GM10266 (cell line): ENCODE measurements at regions not wholly inside any gene's neighbourhood (a gene's known extent, or its start where the extent isn't known, plus 50 kb on each side); places are given as distances from the start of the nearest gene placed in this dataset.

Experiments
- DNase-seq: peaks from one replicate; pipeline ENCODE4 v3.0.0; 2012; ENCODE audit errors: extremely low spot score
- TF ChIP-seq, protein P1 (sequence below): IDR thresholded peaks from 2 replicates; pipeline ENCODE4 v1.5.1; 2012; ENCODE audit warnings: mild to moderate bottlenecking, low read depth; ENCODE audit not compliant: control insufficient read depth, insufficient read depth; ENCODE audit errors: missing control alignments

DNA sequence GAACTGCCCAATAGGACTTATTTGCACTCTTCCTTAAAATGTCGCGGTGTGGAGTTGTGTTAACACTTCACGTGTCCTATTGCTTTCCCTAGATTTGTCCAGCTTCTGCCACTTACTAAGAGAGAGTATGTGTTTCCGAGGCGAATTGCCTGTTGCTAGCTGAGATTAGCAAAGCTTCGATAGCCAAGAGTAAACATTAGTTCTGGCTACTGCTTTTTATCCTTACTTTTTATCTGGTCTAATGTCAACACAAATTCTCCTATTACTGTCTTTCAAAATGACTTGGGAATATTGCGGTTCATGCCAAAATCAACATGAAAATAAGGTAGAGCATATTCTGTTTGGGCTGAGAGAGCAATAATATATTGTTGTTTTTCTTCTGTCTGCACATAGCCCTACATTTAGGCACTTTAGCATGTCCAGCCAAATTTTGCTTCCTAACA is 90.4 kb upstream of the VEGFC start:
- TF ChIP-seq, protein P1, sequence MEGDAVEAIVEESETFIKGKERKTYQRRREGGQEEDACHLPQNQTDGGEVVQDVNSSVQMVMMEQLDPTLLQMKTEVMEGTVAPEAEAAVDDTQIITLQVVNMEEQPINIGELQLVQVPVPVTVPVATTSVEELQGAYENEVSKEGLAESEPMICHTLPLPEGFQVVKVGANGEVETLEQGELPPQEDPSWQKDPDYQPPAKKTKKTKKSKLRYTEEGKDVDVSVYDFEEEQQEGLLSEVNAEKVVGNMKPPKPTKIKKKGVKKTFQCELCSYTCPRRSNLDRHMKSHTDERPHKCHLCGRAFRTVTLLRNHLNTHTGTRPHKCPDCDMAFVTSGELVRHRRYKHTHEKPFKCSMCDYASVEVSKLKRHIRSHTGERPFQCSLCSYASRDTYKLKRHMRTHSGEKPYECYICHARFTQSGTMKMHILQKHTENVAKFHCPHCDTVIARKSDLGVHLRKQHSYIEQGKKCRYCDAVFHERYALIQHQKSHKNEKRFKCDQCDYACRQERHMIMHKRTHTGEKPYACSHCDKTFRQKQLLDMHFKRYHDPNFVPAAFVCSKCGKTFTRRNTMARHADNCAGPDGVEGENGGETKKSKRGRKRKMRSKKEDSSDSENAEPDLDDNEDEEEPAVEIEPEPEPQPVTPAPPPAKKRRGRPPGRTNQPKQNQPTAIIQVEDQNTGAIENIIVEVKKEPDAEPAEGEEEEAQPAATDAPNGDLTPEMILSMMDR = no peak
- DNase-seq = no peak

DNA sequence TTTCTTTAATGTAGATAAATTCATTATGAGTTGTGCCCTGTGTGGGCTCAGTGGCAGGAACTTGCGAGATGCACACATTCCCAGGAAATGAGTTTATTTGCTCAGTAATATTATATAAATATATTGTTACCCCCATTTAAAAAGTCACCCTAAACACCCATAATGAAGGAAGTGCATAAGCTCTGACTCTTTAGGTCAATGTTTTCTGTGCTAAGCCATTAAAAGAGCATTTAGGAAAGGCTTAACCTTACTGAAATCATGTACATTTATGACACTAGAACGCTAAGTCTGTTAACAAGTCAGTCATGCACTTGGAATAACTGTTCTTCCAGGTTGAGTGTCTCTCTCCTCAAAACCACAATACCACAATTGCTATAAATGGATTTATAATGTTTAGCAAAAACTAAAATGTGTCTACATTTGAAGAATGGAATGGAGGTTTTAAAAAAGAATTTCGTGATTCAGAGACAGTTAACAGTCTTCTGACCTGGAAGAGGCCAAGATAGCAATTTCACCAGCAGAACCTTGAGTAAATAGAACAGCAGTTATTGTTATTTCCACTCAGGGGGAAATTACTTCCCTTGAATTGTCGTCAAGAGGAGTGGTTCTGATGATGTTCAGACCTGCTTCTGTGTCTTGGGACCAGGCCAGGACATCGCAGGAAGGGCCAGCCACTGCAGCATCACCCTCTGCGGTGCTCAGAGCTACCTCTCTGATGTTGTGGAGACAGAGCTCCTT is 91.1 kb upstream of the VEGFC start:
- TF ChIP-seq, protein P1 = no peak
- DNase-seq = no peak

DNA sequence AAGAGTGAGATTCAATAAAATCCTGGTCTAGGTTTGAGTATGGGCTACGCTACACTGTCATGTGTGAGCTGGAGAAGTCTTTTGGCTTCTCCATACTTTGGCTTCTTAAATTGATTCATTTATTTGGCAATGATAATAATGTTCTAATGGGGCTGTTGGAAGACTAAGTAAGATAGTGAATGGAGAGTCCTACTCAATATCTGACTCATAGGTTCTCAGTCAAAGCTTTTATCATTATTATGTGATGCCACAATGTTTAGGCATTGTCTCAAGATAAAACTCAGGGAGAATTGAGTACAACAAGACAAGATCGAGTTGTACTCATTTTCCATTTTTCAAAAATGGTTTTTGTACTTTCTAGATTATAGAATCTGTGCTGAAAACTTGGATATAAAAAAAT is 92.5 kb upstream of the VEGFC start:
- TF ChIP-seq, protein P1 = no peak
- no peak for DNase-seq

DNA sequence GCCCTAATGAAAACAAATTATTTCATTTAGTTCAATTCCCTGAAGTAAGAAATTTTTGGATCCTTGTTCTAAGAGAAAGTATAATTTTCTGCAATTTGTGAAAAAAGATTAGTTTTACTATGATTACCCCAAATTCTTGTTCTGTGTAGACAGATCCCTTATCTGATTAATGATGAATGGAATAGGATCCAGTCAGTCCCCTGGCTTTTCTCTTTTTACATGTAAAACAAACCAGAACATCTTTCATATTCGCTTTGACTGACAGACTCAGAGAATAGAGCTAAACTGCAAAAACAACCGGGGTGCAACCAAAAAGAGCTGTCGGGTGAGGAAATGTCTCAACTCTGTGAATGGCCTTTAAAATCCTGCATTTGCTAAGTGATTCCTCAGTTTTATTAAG is 93.4 kb upstream of the VEGFC start:
- no peak for DNase-seq
- TF ChIP-seq, protein P1 = no peak

DNA sequence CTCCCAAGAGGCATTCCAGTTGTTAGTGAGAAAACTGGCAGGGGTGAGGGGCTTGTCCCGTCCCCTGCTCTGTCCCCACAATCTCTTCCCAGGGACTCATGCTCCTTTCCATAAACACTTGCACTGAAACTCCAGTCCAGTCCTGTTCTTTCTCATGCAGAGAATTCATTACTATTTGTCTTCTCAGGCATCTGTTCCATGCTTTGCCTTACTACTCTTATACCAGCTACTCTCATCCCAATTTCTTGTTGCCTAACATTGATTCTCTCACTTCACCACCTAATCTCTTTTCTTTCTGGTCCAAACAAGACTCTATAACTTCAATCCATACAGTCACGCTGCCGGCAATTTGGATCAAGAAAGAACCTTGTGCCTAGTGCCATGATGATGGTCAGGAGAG is 97.1 kb upstream of the VEGFC start:
- TF ChIP-seq, protein P1 = no peak

DNA sequence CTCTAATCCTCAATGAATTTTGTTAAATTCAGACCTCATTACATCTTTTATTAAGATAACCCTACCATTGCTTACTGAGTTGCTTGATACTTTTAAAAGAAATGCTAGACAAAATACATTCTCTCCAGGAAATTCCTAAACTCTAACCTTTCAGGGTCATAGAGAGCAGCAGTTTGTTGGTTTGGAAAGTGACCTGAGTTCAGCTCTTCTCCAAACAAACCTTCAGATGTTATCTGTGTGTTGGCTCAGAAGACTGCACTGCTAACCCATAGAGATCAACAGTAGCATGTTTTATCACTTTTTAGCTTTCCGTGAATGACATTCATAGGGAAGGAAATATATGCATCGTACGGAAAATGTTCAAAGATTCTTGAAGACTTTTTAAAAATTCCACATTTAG is 101.8 kb upstream of the VEGFC start:
- no peak for DNase-seq
- TF ChIP-seq, protein P1 = no peak

More for the DNA sequence above, 97.1 kb upstream of the VEGFC start:
- no peak for DNase-seq

DNA sequence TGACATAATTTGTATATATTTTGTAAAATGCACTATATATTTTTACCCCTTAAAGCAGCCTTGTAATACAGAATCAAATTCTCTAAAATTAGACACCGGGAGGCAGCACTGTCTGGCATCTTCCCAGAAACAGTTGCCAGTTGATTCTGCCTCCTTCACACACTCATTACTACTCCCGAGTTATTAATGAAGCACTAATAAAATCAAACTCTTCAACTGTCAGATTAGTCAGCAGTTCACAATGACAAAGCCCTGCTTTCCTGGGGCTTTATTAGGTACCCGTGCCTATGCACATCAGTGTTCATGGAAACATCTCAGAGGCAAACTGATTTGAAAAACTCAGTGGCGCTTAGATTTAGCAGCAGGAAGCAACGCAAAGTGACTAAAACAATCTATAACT is 103.5 kb upstream of the VEGFC start:
- TF ChIP-seq, protein P1 = no peak
- DNase-seq = no peak
